ENCODE measurements at regions not wholly inside any gene's neighbourhood (a gene's known extent, or its start where the extent isn't known, plus 50 kb on each side); places are given as distances from the start of the nearest gene placed in this dataset.

GRCh38 chrX:5086388-5086787 is 1142.3 kb downstream of the NLGN4X start:
- TF ChIP-seq CTCF (IDR thresholded peaks at IDR 0.05; ENCODE audit: extremely low read depth in 1 of 2, insufficient read depth in 1 of 2, low read depth in 1 of 2, low read length in 2 of 2) (no peak), EZH2 (IDR thresholded peaks at IDR 0.05; ENCODE audit: borderline replicate concordance, low read depth, low read length, severe bottlenecking) (no peak), POLR2A (IDR thresholded peaks at IDR 0.05; ENCODE audit: low read depth, low read length) (no peak), MYC (IDR thresholded peaks at IDR 0.05; ENCODE audit: low read depth, low read length) (no peak), MAX (IDR thresholded peaks at IDR 0.05; ENCODE audit: insufficient read depth, insufficient read length) (no peak), FOS (IDR thresholded peaks at IDR 0.05; ENCODE audit: borderline replicate concordance, insufficient read depth, low read length) (no peak), JUN (IDR thresholded peaks at IDR 0.05; ENCODE audit: borderline replicate concordance, insufficient read depth, insufficient read length, low read depth) (no peak), GATA2 (IDR thresholded peaks at IDR 0.05; ENCODE audit: insufficient read depth, insufficient read length, low read depth, low read length) (no peak), POLR2AphosphoS5 (IDR thresholded peaks at IDR 0.05; ENCODE audit: insufficient read depth, low read depth, low read length) (no peak)
